ENCODE measurements at regions not wholly inside any gene's neighbourhood (a gene's known extent, or its start where the extent isn't known, plus 50 kb on each side); places are given as distances from the start of the nearest gene placed in this dataset.
A peak's percentile ranks its signal among the peaks of the same experiment; 100 is the strongest.

DNA sequence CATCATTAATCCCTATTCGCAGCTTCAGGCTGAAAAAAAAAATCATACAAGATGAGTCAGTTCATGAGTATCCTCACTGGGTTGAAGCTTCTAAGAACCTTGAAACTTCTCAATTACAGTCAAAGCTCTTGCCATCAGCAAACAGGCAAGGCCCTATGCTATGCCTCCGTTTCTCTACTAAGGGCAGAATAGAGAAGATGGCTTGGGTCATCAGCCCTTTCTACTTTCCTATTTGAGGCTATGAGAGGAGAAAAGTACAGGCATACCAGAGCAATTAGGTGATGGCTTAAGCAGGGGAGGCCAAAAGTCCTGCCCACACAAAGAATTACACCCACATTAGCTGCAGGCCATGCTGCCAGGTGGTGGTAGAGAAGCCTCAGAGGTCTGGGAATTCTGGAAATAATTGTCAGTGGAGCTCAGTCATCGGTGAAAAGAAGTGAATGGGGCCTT lies 89.0 kb downstream of the MRPL46 start:
- DNase-seq: no peak

DNA sequence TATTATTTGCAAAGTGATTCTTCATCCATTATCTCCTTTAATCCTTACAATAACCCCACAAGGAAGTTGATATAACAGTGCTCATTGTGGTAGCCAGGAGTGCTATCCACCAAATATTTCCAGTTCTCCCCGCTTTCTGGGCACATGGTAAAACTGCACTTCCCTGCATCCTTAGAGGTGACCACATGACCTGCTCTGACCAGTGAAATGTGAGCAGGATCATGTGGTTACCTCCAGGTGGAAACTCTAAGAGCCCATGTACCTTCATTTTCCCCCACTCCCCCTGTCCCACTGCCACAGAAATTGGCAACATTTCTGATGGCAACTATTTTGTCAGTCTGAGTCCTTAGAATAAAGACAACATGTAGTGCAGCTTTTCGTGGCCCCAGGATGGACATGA lies 89.7 kb downstream of the MRPL46 start:
- DNase-seq: no peak

DNA sequence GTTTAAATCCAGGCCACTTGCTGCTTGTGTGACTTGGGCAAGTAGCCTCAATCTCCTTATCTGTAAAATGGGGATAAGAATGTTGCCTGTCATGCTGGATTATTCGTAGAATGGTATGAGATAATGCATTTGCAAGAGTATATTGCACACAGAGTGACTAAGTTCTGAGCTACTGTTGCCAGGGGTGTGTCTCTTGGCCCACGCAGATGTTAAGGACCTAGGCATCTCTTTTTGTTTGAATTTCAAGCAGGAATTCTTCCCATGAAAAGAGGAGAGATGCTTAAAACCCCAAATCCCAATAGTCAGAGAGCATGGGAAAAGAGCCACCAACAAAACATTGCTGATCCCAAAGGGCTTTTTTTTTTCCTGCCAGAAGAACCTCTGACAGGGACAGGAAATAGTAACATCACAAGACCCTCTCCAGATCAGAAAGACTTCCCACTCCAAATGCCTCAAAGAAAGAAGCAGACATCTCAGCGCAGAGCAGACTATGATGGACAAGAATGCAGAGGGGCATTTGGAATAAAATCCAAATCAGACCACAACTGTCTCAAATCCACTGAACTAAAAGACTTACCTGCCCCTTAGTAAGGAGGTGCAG lies 90.5 kb downstream of the MRPL46 start:
- DNase-seq: no peak

DNA sequence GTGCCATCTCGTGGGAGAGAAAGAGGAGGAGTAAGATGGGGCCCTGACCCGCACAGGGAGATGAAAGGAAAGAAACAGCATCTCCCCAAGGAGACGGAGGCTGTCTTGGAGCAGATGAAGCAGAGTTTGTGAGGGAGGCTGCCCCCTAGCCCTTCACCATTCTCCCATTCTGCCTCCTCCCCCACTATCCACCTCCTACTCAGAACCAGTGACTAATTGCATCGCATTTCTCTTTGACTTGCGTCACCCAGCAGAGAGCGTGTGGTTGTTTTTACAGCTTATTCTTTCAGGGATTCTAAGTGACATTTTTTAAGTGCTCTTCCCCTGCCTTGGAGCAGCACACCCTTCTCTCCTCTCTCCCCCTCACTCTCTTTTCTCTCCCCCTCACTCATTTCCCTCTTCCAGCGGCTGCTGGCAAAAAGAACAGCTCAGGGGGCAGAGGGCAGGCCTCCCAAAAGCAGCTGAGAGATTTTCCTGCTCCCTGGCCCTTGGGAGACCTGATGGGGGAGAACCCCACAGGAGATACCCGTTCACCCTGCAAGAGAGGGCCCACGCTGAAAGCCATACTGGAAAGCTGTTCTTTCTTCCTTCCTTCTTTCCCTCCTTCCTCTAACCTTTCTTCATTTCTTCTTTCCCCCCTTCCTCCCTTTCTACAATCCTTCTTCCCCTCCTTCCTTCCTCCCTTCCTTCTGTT lies 91.8 kb downstream of the MRPL46 start:
- DNase-seq: no peak

DNA sequence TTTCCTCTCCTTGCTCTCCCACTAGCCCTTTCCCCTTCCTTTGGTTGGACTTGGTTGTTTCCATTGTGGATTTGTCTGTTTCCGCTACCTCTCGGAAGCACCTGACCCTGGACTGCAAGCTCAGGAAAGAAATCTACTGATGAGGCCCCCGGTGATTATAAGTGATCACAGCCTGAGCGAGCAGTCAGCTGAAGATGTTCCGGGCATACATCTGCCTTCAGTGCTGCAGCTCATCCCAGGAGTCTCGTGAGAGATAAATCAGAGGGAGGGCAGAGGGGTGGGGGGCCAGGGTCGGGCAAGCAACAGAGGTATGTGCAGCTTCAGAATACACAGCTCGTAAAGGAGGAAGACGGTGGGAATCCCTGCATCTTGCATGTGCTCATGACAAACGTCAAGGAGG lies 102.1 kb downstream of the MRPL46 start:
- DNase-seq: no peak

DNA sequence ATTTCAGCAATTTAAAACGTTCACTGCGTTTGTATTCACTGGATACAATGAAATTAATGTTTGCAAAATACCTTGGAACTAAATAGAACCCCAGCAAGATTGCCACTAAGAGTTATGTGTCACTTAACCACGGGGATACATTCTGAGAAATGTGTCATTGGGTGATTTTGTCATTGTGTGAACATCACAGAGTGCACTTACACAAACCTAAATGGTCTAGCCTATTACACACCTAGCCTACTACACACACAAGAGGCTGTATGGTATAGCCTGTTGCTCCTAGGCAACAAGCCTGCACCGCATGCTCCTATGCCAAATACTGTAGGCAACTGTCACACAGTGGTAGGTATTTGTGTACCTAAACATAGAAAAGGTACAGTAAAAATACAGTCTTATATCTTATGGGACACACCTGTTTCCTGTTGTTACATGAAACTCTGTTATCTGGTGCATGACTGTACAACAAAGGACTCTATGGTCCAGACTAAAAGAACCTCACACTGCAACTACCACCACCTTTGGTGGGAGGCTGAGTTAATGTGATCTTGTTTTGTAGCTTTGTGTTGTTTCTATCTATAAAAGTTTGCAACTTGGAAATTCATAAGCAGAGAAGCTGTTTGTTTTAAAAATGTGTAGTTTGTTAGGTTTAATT lies 92.2 kb upstream of the NTRK3 start:
- DNase-seq: no peak

DNA sequence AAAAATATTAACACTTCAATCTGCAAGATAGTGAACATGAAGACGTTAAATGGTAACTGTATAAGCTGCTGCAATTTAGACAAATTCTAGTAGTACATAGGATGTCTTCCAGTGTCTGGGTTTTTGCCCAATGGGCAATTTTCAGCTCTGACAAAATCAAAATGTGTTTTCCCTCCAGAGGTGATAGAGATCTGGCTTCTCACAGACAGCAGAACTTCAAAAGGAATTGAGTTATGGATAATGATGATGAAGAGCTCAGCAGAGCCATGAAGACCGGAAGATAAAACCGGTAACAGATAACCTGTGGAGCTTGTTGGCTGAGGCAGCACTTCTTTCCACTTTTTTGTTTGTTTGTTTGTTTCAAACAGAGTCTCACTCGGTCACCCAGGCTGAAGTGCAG lies 89.4 kb upstream of the NTRK3 start:
- DNase-seq: no peak

DNA sequence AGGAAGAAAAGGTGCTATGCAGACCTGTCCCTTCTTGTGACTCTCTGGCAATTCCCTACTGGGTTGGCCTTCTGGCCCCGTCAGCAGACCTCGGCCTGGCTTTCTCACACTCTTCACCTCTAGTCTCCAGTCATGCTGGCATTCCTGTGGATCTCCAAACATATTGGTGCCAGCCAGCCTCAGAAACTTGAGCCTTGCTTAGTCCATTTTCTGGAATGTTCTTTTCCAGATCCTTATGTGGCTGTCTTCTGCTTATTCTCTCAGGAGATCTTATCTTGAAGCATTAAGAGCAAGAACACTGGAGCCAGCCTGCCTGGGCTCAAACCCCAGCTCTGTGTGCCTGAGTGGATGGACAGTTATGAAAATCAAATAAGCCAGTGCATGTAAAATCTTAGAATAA lies 88.2 kb upstream of the NTRK3 start:
- no peak for DNase-seq

DNA sequence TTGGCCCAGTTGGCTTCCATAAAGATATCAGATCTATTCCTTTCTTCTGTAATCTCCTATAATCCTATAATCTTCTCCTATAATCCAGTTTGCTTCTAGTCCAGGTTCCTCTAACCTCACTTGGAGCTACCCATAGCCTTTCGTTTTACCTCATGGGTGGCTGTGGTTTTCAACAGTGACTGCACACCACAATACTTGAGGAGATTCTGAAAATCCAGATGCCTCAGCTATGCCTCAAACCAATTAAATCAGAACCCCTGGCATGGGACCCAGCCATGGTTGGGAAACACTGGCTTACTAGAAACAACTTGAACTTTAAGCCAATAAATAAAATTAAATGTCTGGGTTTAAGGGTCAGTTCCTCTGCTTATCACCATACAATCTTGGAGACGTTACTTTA lies 86.1 kb upstream of the NTRK3 start:
- no peak for DNase-seq

DNA sequence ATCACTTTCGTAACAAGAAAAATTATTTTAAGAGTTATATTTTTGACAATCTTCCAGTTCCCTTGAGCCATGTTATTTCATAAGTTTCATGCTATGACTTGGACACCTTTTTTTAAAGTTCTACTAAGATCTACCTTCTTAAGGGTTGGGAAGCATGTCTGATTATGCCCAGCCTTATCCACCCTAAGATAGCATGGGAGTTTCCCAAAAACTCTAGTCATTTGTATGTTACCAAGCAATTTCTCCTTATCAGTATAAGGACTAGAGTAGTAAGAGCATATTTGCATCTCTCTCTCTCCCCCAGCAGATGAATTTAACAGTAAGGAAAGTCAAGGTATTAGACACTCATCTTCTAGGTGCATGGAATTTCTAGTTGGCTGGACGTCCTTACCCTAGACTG lies 85.1 kb upstream of the NTRK3 start:
- no peak for DNase-seq

DNA sequence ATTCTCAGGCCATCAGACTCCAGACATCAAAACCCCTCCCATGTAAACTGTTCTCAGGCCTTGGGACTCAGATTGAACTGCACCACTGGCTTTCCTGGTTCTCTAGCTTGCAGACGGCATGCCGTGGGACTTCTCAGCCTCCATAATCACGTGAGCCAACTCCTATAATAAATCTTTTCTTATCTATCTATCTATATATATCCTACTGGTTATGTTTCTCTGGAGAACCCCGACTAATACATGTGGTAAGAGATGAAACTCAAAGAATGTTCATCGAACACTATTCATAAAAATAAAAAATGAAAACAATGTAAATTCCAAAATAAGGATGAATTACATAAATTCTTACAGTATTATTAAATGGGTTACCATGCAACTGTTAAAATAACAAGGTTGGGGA lies 84.5 kb upstream of the NTRK3 start:
- no peak for DNase-seq

DNA sequence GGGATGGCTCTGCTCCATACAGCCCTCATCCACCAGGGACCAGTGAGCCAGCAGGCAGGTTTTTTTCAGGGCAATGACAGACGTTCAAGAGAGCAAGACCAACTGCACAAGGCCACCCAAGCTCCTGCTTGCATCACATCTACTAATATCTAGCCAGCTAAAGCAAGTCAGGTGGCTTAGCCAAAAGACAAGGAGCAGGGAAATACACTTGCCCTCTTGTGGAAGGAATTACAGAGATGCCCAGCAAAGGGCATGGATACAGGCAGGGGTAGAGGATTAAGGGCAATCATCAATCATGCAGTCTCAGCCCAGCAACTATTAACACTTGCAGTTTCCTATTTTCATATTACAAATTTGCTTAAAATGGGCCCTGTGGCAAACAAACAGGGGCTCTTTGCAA lies 81.5 kb upstream of the NTRK3 start:
- no peak for DNase-seq

DNA sequence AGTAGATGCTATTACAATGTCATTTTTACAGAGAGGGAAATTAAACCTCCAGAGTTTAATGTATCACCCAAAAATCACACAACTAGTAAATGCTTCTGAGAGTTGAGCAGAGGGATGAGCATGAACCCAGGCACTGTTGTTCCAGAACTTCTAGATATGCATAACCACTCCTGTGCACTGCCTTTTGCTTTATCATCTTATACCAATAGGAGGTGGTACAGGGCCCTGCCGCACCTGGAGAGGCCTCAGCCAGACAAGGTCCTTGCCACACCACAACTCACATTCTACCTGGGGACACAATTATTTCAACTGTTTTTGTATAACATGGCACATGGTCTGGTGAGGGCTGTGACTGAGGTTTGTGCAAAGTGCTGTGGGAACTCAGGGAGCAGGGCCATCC lies 78.5 kb upstream of the NTRK3 start:
- DNase-seq: no peak

DNA sequence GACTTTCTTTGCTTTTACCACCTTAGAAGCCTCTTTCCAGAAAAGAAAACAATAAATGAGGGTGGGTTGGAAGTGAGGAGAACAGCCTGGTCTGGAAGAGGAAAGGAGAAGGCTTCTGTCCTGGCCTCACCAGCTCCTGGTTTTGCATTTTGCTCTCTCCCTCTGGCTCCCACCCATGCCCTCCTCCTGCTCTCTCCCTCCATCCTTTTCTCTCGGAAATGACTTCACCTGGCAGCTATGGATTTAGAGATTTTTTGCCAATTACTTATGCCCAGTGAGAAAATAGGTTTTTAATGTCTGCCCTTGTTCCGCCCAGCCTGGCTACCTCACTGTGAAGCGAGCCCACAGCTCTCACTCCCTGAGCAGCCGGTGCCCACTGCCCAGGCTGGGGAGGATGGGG lies 77.9 kb upstream of the NTRK3 start:
- DNase-seq: no peak

DNA sequence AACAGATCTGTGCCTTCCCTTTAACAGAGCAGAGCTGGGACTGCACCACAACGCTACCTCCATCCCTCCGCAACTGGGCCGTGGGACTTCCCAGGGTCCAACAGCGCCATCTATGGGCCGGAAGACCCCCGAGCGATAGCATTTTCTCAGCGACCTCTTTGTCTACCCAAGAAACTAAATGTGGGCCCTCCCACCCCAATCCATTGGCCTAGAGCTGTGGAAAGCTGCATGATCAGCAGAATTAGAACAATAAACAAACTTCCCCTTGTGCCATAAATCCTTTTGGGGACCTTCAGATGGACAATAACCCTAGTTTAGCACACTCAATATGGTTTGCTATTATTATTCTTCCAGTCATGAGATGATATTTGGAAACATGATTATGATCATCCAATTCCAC lies 74.8 kb upstream of the NTRK3 start:
- DNase-seq: peak; percentile 19

DNA sequence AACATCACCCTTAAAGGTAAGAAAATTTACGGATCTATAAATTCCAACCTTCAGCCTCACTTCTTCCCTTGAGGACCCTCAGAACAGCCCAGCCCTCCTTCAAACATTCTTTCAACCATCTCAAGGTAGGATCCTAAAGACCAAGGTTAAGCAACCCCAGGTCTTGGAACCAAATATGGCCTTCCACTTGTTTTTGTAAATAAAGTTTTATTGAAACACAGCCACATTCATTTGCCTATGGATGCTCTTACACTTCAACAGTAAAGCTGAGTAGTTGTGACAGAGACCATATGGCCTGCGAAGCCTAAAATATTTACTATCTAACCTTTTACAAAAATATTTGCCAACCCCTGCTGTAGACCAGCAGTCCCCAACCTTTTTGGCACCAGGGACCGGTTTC lies 70.4 kb upstream of the NTRK3 start:
- DNase-seq: no peak

DNA sequence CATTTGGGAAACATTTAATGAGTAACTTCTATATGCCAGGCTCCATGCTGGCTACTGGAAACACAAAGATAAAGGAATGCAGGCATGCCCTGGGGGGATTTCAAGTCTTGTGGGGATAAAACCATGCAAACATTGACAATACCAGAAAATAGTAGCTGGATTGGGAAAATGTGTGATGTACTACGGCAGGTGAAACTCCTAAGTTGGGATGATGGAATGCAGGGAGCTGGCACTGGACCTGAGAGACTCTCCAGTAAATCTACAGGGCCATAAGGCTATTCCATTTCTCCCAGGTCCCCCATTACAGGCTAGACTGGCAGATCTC lies 68.2 kb upstream of the NTRK3 start:
- DNase-seq: no peak

DNA sequence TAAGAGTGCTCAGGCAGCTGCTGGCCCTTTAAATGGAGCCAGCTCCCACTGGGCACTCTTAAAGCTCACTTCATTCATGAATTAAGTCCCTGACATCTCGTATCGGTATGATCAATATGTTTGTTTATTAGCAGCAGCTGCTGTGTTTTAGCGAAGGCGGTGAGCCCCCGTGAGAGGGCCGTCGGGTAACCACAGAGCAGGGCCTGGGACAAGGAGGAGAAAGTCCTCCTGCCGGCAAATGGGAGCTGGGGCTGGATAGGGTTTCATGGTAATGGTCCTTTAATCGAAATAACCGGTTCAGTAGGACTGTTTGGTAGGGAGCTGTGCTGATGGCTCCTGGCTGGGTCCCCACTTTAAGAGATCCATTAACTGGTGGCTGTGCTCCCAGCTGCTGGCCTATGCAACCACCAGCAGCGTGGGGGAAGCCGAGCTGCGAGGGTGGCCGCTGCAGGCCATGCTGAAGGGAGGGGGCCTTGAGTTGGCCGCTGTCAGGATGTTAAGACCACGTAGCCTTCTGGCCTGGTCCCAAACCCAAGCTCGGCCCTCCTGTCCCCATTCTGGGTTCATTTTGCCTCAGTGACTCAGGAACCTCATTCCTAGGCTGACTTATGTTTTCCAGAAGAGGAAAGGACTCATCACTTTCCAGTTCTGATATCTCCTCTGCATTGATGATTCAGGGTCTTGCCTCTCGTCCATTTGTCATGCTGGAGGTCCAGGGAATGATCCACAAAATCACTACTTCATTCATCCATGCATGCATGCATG lies 67.6 kb upstream of the NTRK3 start:
- DNase-seq: no peak

DNA sequence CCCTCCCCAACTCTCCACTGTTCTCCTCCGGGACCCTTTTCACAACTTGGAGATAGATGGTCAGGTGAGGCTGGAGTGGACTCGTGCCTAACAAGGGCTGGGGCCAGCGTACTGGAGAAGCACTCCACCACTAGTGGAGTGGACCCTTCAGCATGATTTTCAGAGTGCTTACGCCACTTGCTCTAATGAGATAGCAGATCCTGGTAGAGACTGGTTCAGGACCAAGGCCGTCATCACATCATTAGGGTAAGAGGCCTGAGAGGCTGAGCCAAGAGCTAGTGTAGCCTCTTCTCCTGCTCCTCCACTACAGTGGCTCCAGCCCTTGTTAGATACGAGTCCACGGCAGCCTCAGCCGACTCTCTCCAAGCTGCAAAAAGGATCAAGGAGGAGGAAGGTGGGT lies 66.9 kb upstream of the NTRK3 start:
- no peak for DNase-seq

DNA sequence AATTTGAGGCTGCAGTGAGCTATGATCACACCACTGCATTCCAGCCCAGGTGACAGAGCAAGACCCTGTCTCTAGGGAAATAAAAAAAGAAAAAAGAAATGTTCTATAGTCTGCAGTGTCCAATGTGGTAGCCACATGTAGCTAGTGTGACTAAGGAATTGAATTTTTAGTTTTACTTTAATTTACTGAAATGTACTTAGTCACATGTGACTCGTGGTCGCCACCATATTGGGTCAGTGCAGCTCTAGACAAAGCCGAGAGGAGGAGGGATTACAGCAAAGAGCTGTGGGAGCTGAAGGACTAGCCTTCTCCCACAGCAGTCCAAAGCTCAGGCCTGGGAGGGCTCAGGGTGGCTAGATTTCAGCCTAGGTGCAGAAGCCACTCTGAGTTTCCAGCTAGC lies 65.9 kb upstream of the NTRK3 start:
- DNase-seq: no peak

DNA sequence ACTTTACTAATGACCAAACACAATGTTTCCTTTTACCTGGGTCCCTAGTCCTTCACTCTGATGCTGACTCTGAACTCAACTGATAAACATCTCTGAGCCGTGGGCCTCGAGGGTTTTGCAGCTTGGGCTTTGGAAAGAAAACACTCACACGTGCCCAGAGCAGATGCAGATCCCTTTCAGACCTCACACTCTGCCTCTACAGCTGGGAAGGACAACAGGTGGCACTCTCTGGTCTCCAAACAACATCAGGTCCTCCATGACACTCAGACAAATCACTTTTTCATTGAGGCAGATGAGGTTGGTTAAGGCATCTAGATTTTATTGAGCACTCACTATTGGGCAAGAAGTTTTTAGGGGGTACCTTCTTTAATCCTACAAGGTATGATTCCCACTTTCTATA lies 64.7 kb upstream of the NTRK3 start:
- DNase-seq: no peak

DNA sequence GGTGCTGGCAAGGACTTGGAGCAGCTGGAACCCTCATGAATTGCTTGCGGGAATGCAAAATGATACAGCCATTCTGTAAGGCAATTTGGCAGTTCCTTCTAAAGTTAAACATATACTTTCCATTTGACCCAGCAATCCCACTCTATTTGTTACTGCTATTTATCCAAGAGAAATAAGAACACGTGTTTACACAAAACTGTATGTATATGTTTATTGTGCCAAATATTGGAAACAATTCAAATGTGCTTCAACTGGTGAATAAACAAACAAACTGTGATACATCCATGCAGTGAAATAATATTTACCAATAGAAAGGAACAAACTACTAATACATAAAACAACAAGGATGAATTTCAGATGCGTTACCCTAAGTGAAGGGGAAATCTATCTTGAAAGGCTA lies 60.0 kb upstream of the NTRK3 start:
- no peak for DNase-seq

DNA sequence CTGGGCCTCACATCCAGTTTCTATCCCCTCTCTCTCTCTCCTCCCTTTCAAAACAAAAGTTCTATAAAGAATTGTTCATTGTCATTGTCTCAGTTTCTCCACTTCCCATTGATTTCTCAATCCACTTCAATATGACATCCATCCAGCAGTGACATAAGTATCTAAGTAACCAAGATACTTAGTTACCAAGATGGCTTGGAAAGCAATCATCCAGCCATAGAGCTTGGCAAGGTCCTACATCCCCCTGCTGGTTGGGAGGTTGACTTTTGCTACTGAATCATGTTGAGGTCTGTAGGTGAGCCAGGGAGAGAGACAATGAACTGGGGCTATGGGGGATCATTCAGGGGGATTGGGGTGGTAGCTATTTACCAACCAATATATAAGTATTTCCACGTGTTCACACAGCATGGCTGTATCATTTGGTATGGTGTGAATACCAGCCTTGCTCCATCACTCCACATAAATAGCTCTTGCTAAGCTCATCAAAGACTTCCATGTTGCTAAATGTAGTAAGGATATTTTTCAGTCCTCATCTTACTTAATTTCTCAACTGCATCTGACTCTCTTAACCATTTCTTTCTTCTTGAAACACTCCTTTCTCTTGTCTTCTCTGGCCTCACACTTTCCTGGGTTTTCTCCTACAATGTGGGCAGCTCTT lies 58.8 kb upstream of the NTRK3 start:
- no peak for DNase-seq

All from CD4-positive, alpha-beta T cell treated with Interleukin-6 for 4 hours (primary cell).